ENCODE measurements at regions not wholly inside any gene's neighbourhood (a gene's known extent, or its start where the extent isn't known, plus 50 kb on each side); places are given as distances from the start of the nearest gene placed in this dataset.

GRCh38 chr12:98352835-98353234 is 162.6 kb upstream of the TMPO start:
- H3K27ac ChIP-seq (ENCODE audit: control insufficient read depth, insufficient read depth, low read length), result peak overlapping the region; percentile 70
- no peaks in the 10 kb centered on the region for H4K20me1 ChIP-seq (ENCODE audit: control insufficient read depth, extremely low read depth, insufficient read depth, low read length)
- peaks cover 40% of the 10 kb centered on the region for H3K4me1 ChIP-seq (ENCODE audit: control insufficient read depth, extremely low read depth, insufficient read depth, low read length)
- no peak overlapping the region for H3K9ac ChIP-seq (ENCODE audit: control insufficient read depth, extremely low read depth, insufficient read depth, low read length)
- H3K36me3 ChIP-seq (ENCODE audit: control insufficient read depth in 2 of 2, extremely low read depth in 1 of 2, insufficient read depth in 2 of 2, low read length in 2 of 2), result no peaks in the 10 kb centered on the region
- FAIRE-seq (peak; percentile 73), DNase-seq (ENCODE audit: low read depth, low spot score) (peak; percentile 4)
- no peak overlapping the region for H2AFZ ChIP-seq (ENCODE audit: control insufficient read depth, low read length)
- no peak overlapping the region for H3K4me3 ChIP-seq (ENCODE audit: control insufficient read depth in 2 of 3, extremely low read depth in 1 of 3, insufficient read depth in 2 of 3, low read depth in 1 of 3, low read length in 3 of 3)
- H3K9me3 ChIP-seq (ENCODE audit: control insufficient read depth, low read depth, low read length), result no peaks in the 10 kb centered on the region
- dilution Hi-C loops (cut with MboI; ENCODE audit: extremely low pct_ligation_motif_present, low sequenced_read_pairs), result no loop called here
- H3K4me2 ChIP-seq (ENCODE audit: control insufficient read depth, extremely low read depth, insufficient read depth, low read depth, low read length), result peak overlapping the region; percentile 53
- H3K27me3 ChIP-seq (ENCODE audit: control insufficient read depth, extremely low read depth, insufficient read depth, low read length), result no peaks in the 10 kb centered on the region
- TF ChIP-seq EZH2 (IDR thresholded peaks at IDR 0.05; ENCODE audit: low read length) (no peak), CTCF (optimal IDR thresholded peaks at IDR 0.05 in 1 of 3, IDR thresholded peaks at IDR 0.05 in 1 of 3, conservative IDR thresholded peaks at IDR 0.05 in 1 of 3; ENCODE audit: extremely low read depth in 1 of 3, insufficient read depth in 2 of 3, low read length in 3 of 3) (no peak)
- H3K79me2 ChIP-seq (ENCODE audit: control insufficient read depth, insufficient read depth, low read length), result no peaks in the 10 kb centered on the region
- no peaks in the 10 kb centered on the region for H3K9me1 ChIP-seq (ENCODE audit: control insufficient read depth, extremely low read depth, insufficient read depth, low read length)

GRCh38 chr12:98354520-98355035 is 160.8 kb upstream of the TMPO start:
- Histone ChIP-seq H4K20me1 (ENCODE audit: control insufficient read depth, extremely low read depth, insufficient read depth, low read length) (no peaks in the 10 kb centered on the region), H3K36me3 (ENCODE audit: control insufficient read depth in 2 of 2, extremely low read depth in 1 of 2, insufficient read depth in 2 of 2, low read length in 2 of 2) (no peaks in the 10 kb centered on the region), H2AFZ (ENCODE audit: control insufficient read depth, low read length) (no peak overlapping the region), H3K9me3 (ENCODE audit: control insufficient read depth, low read depth, low read length) (no peaks in the 10 kb centered on the region), H3K27me3 (ENCODE audit: control insufficient read depth, extremely low read depth, insufficient read depth, low read length) (no peaks in the 10 kb centered on the region), H3K9ac (ENCODE audit: control insufficient read depth, extremely low read depth, insufficient read depth, low read length) (no peak overlapping the region), H3K9me1 (ENCODE audit: control insufficient read depth, extremely low read depth, insufficient read depth, low read length) (no peaks in the 10 kb centered on the region), H3K4me3 (ENCODE audit: control insufficient read depth in 2 of 3, extremely low read depth in 1 of 3, insufficient read depth in 2 of 3, low read depth in 1 of 3, low read length in 3 of 3) (no peak overlapping the region), H3K4me1 (ENCODE audit: control insufficient read depth, extremely low read depth, insufficient read depth, low read length) (peaks cover 40% of the 10 kb centered on the region), H3K79me2 (ENCODE audit: control insufficient read depth, insufficient read depth, low read length) (no peaks in the 10 kb centered on the region), H3K4me2 (ENCODE audit: control insufficient read depth, extremely low read depth, insufficient read depth, low read depth, low read length) (no peak overlapping the region), H3K27ac (ENCODE audit: control insufficient read depth, insufficient read depth, low read length) (peak overlapping the region; percentile 33)
- DNase-seq (ENCODE audit: low read depth, low spot score), result peak; percentile 45
- TF ChIP-seq EZH2 (IDR thresholded peaks at IDR 0.05; ENCODE audit: low read length) (no peak), CTCF (optimal IDR thresholded peaks at IDR 0.05 in 1 of 3, IDR thresholded peaks at IDR 0.05 in 1 of 3, conservative IDR thresholded peaks at IDR 0.05 in 1 of 3; ENCODE audit: extremely low read depth in 1 of 3, insufficient read depth in 2 of 3, low read length in 3 of 3) (no peak)
- dilution Hi-C loops (cut with MboI; ENCODE audit: extremely low pct_ligation_motif_present, low sequenced_read_pairs), result no loop called here
- peak; percentile 58 for FAIRE-seq

Data from keratinocyte (primary cell).